ENCODE measurements at regions not wholly inside any gene's neighbourhood (a gene's known extent, or its start where the extent isn't known, plus 50 kb on each side); places are given as distances from the start of the nearest gene placed in this dataset.

- TF ChIP-seq POLR2A (IDR thresholded peaks at IDR 0.05; ENCODE audit: low read depth, low read length) = no peak
- TF ChIP-seq POLR2AphosphoS5 (IDR thresholded peaks at IDR 0.05; ENCODE audit: low read depth, low read length) = no peak
- TF ChIP-seq TAF1 (IDR thresholded peaks at IDR 0.05; ENCODE audit: low read depth, low read length) = no peak
- no peak for TF ChIP-seq SPI1 (IDR thresholded peaks at IDR 0.05; ENCODE audit: low read depth, low read length)
- TF ChIP-seq POU2F2 (IDR thresholded peaks at IDR 0.05; ENCODE audit: low read depth, low read length) = no peak
- no peak for TF ChIP-seq PAX5 (IDR thresholded peaks at IDR 0.05; ENCODE audit: insufficient read depth, low read length, severe bottlenecking)
Measured at GRCh38 chr20:12241065-12241464, 323.4 kb downstream of the BTBD3 start.

Data from GM12891 (cell line).